Parathyroid adenoma (tissue), 2 donors: ENCODE measurements at regions not wholly inside any gene's neighbourhood (a gene's known extent, or its start where the extent isn't known, plus 50 kb on each side); places are given as distances from the start of the nearest gene placed in this dataset.
"Not testable (repeated sequence)": the region's sequence is repeated elsewhere in the genome, so short reads cannot be mapped to it uniquely, and the experiment has no call there.

ENCODE experiments used
- H2AFZ ChIP-seq: fragments of 300-600 bp; sonication (generic); one replicate; pipeline ENCODE4 v1.7.0; 2017; ENCODE audit warnings: antibody characterized with exemption, mild to moderate bottlenecking
- H3K27ac ChIP-seq: fragments of 300-600 bp; sonication (generic); one replicate; pipeline ENCODE4 v1.7.0; 2017
- H3K27me3 ChIP-seq: fragments of 300-600 bp; sonication (generic); one replicate; pipeline ENCODE4 v1.7.0; 2017; ENCODE audit warnings: low read length; ENCODE audit not compliant: control insufficient read depth, insufficient read depth
- H3K36me3 ChIP-seq: fragments of 300-600 bp; sonication (generic); one replicate; pipeline ENCODE4 v1.7.0; 2017; ENCODE audit warnings: low read length; ENCODE audit not compliant: control insufficient read depth, insufficient read depth
- H3K4me1 ChIP-seq: fragments of 300-600 bp; sonication (generic); one replicate; pipeline ENCODE4 v1.7.0; 2017; ENCODE audit warnings: control low read depth
- H3K4me2 ChIP-seq: fragments of 300-600 bp; sonication (generic); one replicate; pipeline ENCODE4 v1.7.0; 2017; ENCODE audit warnings: low read length
- H3K4me3 ChIP-seq: fragments of 300-600 bp; sonication (generic); one replicate; pipeline ENCODE4 v1.7.0; 2017; ENCODE audit warnings: low read depth, low read length
- H3K79me2 ChIP-seq: fragments of 300-600 bp; sonication (generic); one replicate; pipeline ENCODE4 v1.7.0; 2017; ENCODE audit warnings: control low read depth
- H3K9ac ChIP-seq: fragments of 300-600 bp; sonication (generic); one replicate; pipeline ENCODE4 v1.7.0; 2017; ENCODE audit warnings: mild to moderate bottlenecking
- H3K9me3 ChIP-seq: fragments of 300-600 bp; sonication (generic); one replicate; pipeline ENCODE4 v1.7.0; 2017; ENCODE audit warnings: low read length; ENCODE audit not compliant: control insufficient read depth
- CTCF ChIP-seq: fragments of 300-600 bp; sonication (generic); IDR thresholded peaks from one replicate; pipeline ENCODE4 v1.7.0; 2017; ENCODE audit warnings: antibody characterized with exemption, mild to moderate bottlenecking
- donor health status: primary hyperparathyroidism.

GRCh38 chr4:181021213-181021612, 1222.0 kb upstream of the TENM3 start:
- Histone ChIP-seq H3K27ac (no peak overlapping the region), H3K4me3 (no peak overlapping the region), H3K36me3 (no peaks in the 10 kb centered on the region), H3K9ac (no peak overlapping the region), H3K9me3 (no peaks in the 10 kb centered on the region), H3K27me3 (no peaks in the 10 kb centered on the region), H2AFZ (no peak overlapping the region), H3K4me1 (no peaks in the 10 kb centered on the region), H3K4me2 (no peak overlapping the region), H3K79me2 (no peaks in the 10 kb centered on the region)
- TF ChIP-seq CTCF: no peak

GRCh38 chr4:181030135-181030921, 1212.9 kb upstream of the TENM3 start:
- H3K27ac ChIP-seq, H3K36me3 ChIP-seq, H3K27me3 ChIP-seq, H3K4me3 ChIP-seq, H3K4me2 ChIP-seq, H3K9me3 ChIP-seq, H3K9ac ChIP-seq, H3K4me1 ChIP-seq, H2AFZ ChIP-seq, H3K79me2 ChIP-seq: not testable (repeated sequence)

GRCh38 chr4:181030961-181031360, 1212.2 kb upstream of the TENM3 start:
- H3K4me1 ChIP-seq: no peaks in the 10 kb centered on the region
- no peak for TF ChIP-seq CTCF
- H3K36me3 ChIP-seq: no peaks in the 10 kb centered on the region
- no peak overlapping the region for H2AFZ ChIP-seq
- no peaks in the 10 kb centered on the region for H3K27me3 ChIP-seq
- no peaks in the 10 kb centered on the region for H3K79me2 ChIP-seq
- H3K4me3 ChIP-seq: no peak overlapping the region
- no peak overlapping the region for H3K9ac ChIP-seq
- no peak overlapping the region for H3K4me2 ChIP-seq
- no peak overlapping the region for H3K27ac ChIP-seq
- H3K9me3 ChIP-seq: no peaks in the 10 kb centered on the region

- H3K79me2 ChIP-seq: no peaks in the 10 kb centered on the region
- H3K9ac ChIP-seq: no peak overlapping the region
- TF ChIP-seq CTCF: no peak
- no peak overlapping the region for H3K27ac ChIP-seq
- no peak overlapping the region for H3K4me3 ChIP-seq
- no peaks in the 10 kb centered on the region for H3K27me3 ChIP-seq
- H2AFZ ChIP-seq: no peak overlapping the region
- H3K4me2 ChIP-seq: no peak overlapping the region
- no peaks in the 10 kb centered on the region for H3K36me3 ChIP-seq
- H3K9me3 ChIP-seq: no peaks in the 10 kb centered on the region
- H3K4me1 ChIP-seq: no peaks in the 10 kb centered on the region
These were observed 1199.7 kb upstream of the TENM3 start for GRCh38 chr4:181043486-181043885.

- no peaks in the 10 kb centered on the region for H3K36me3 ChIP-seq
- H3K4me2 ChIP-seq: no peak overlapping the region
- H3K4me3 ChIP-seq: no peak overlapping the region
- H3K79me2 ChIP-seq: no peaks in the 10 kb centered on the region
- no peak overlapping the region for H3K9ac ChIP-seq
- H3K27me3 ChIP-seq: no peaks in the 10 kb centered on the region
- H2AFZ ChIP-seq: no peak overlapping the region
- TF ChIP-seq CTCF: no peak
- no peaks in the 10 kb centered on the region for H3K4me1 ChIP-seq
- H3K27ac ChIP-seq: no peak overlapping the region
- no peaks in the 10 kb centered on the region for H3K9me3 ChIP-seq
These were observed 1196.4 kb upstream of the TENM3 start for GRCh38 chr4:181046809-181047208.
